ENCODE measurements at regions not wholly inside any gene's neighbourhood (a gene's known extent, or its start where the extent isn't known, plus 50 kb on each side); places are given as distances from the start of the nearest gene placed in this dataset.

GRCh38 chr9:69970001-69970533 lies 73.6 kb upstream of the MAMDC2 start:
- TF ChIP-seq, protein P1, sequence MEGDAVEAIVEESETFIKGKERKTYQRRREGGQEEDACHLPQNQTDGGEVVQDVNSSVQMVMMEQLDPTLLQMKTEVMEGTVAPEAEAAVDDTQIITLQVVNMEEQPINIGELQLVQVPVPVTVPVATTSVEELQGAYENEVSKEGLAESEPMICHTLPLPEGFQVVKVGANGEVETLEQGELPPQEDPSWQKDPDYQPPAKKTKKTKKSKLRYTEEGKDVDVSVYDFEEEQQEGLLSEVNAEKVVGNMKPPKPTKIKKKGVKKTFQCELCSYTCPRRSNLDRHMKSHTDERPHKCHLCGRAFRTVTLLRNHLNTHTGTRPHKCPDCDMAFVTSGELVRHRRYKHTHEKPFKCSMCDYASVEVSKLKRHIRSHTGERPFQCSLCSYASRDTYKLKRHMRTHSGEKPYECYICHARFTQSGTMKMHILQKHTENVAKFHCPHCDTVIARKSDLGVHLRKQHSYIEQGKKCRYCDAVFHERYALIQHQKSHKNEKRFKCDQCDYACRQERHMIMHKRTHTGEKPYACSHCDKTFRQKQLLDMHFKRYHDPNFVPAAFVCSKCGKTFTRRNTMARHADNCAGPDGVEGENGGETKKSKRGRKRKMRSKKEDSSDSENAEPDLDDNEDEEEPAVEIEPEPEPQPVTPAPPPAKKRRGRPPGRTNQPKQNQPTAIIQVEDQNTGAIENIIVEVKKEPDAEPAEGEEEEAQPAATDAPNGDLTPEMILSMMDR (IDR thresholded peaks at IDR 0.05; ENCODE audit: insufficient read depth, low read length, poor library complexity, severe bottlenecking), result no peak
- no peak for TF ChIP-seq EZH2phosphoT487 (conservative IDR thresholded peaks at IDR 0.05; ENCODE audit: low read length)
- Histone ChIP-seq H2AFZ (ENCODE audit: low read depth, low read length, severe bottlenecking) (no peak overlapping the region), H3K27me3 (ENCODE audit: low read length) (no peaks in the 10 kb centered on the region), H3K27ac (ENCODE audit: low read depth, low read length) (no peak overlapping the region), H4K20me1 (ENCODE audit: low read depth, low read length) (no peaks in the 10 kb centered on the region), H3K36me3 (ENCODE audit: low read length) (no peaks in the 10 kb centered on the region), H3K4me3 (ENCODE audit: insufficient read depth, low read length, poor library complexity, severe bottlenecking) (no peak overlapping the region), H3K9me3 (ENCODE audit: insufficient read depth, low read length) (no peaks in the 10 kb centered on the region), H3K79me2 (ENCODE audit: insufficient read depth, low read length) (no peaks in the 10 kb centered on the region), H3F3A (ENCODE audit: insufficient read depth) (no peaks in the 10 kb centered on the region), H3K9ac (ENCODE audit: low read length) (no peak overlapping the region), H3K9me2 (replicated peaks; ENCODE audit: insufficient read depth, low read length) (no peaks in the 10 kb centered on the region), H3K4me2 (ENCODE audit: low read depth, low read length, poor library complexity, severe bottlenecking) (no peak overlapping the region)

GRCh38 chr9:69971643-69972449 lies 71.8 kb upstream of the MAMDC2 start:
- Histone ChIP-seq H3K27me3 (ENCODE audit: low read length) (no peaks in the 10 kb centered on the region), H3K4me2 (ENCODE audit: low read depth, low read length, poor library complexity, severe bottlenecking) (no peak overlapping the region), H3K9ac (ENCODE audit: low read length) (no peak overlapping the region), H3K4me3 (ENCODE audit: insufficient read depth, low read length, poor library complexity, severe bottlenecking) (no peak overlapping the region), H3F3A (ENCODE audit: insufficient read depth) (no peaks in the 10 kb centered on the region), H3K27ac (ENCODE audit: low read depth, low read length) (no peak overlapping the region), H3K9me2 (replicated peaks; ENCODE audit: insufficient read depth, low read length) (no peaks in the 10 kb centered on the region), H3K9me3 (ENCODE audit: insufficient read depth, low read length) (no peaks in the 10 kb centered on the region), H4K20me1 (ENCODE audit: low read depth, low read length) (no peaks in the 10 kb centered on the region), H3K36me3 (ENCODE audit: low read length) (no peaks in the 10 kb centered on the region), H3K79me2 (ENCODE audit: insufficient read depth, low read length) (no peaks in the 10 kb centered on the region), H2AFZ (ENCODE audit: low read depth, low read length, severe bottlenecking) (no peak overlapping the region)
- no peak for TF ChIP-seq EZH2phosphoT487 (conservative IDR thresholded peaks at IDR 0.05; ENCODE audit: low read length)
- TF ChIP-seq, protein P1 (IDR thresholded peaks at IDR 0.05; ENCODE audit: insufficient read depth, low read length, poor library complexity, severe bottlenecking), result peak; percentile 60

GRCh38 chr9:69975681-69976080 lies 68.0 kb upstream of the MAMDC2 start:
- H4K20me1 ChIP-seq (ENCODE audit: low read depth, low read length), result no peaks in the 10 kb centered on the region
- H3K79me2 ChIP-seq (ENCODE audit: insufficient read depth, low read length), result no peaks in the 10 kb centered on the region
- no peaks in the 10 kb centered on the region for H3K9me2 ChIP-seq (replicated peaks; ENCODE audit: insufficient read depth, low read length)
- no peak overlapping the region for H2AFZ ChIP-seq (ENCODE audit: low read depth, low read length, severe bottlenecking)
- no peaks in the 10 kb centered on the region for H3K36me3 ChIP-seq (ENCODE audit: low read length)
- no peaks in the 10 kb centered on the region for H3F3A ChIP-seq (ENCODE audit: insufficient read depth)
- no peaks in the 10 kb centered on the region for H3K27me3 ChIP-seq (ENCODE audit: low read length)
- no peak overlapping the region for H3K4me2 ChIP-seq (ENCODE audit: low read depth, low read length, poor library complexity, severe bottlenecking)
- no peak overlapping the region for H3K27ac ChIP-seq (ENCODE audit: low read depth, low read length)
- no peak overlapping the region for H3K9ac ChIP-seq (ENCODE audit: low read length)
- TF ChIP-seq, protein P1 (IDR thresholded peaks at IDR 0.05; ENCODE audit: insufficient read depth, low read length, poor library complexity, severe bottlenecking), result no peak
- no peak for TF ChIP-seq EZH2phosphoT487 (conservative IDR thresholded peaks at IDR 0.05; ENCODE audit: low read length)
- no peaks in the 10 kb centered on the region for H3K9me3 ChIP-seq (ENCODE audit: insufficient read depth, low read length)
- no peak overlapping the region for H3K4me3 ChIP-seq (ENCODE audit: insufficient read depth, low read length, poor library complexity, severe bottlenecking)
